Heart right ventricle (tissue), 16 donors: ENCODE measurements at regions not wholly inside any gene's neighbourhood (a gene's known extent, or its start where the extent isn't known, plus 50 kb on each side); places are given as distances from the start of the nearest gene placed in this dataset.
"Not testable (repeated sequence)": the region's sequence is repeated elsewhere in the genome, so short reads cannot be mapped to it uniquely, and the experiment has no call there.

Source experiments
- ATAC-seq, 8 donors: fragments of 200-7000 bp; cut with Tn5 transposase; one replicate each; pipeline ENCODE4 v1.9.1; 2020; ENCODE audit warnings: mild to moderate bottlenecking in 8 of 8, moderate library complexity in 8 of 8, moderate number of reproducible peaks in 1 of 8
- DNase-seq, 2 donors: peaks; one replicate each; pipeline ENCODE4 v3.0.0-alpha.2; 2020
- H3K27ac ChIP-seq, 10 donors: fragments of 200-600 bp; sonication (generic) in 2 of 10; one replicate each; pipeline versions ENCODE4 v1.5.0 to v1.8.0; 2020 to 2022; ENCODE audit warnings: mild to moderate bottlenecking in 3 of 10
- H3K27me3 ChIP-seq, 7 donors: fragments of 200-600 bp; one replicate each; pipeline ENCODE4 v1.8.0; 2021 to 2022; ENCODE audit warnings: mild to moderate bottlenecking in 2 of 7
- H3K36me3 ChIP-seq, 9 donors: fragments of 200-600 bp; sonication (generic) in 1 of 9; one replicate each; pipeline versions ENCODE4 v1.5.0 to v1.8.0; 2020 to 2022; ENCODE audit warnings: mild to moderate bottlenecking in 2 of 9
- H3K4me1 ChIP-seq, 9 donors: fragments of 200-600 bp; sonication (generic) in 1 of 9; one replicate each; pipeline versions ENCODE4 v1.5.0 to v1.8.0; 2020 to 2022; ENCODE audit warnings: mild to moderate bottlenecking in 4 of 9
- H3K4me3 ChIP-seq, 10 donors: fragments of 200-600 bp; sonication (generic) in 2 of 10; one replicate each; pipeline versions ENCODE4 v1.5.0 to v1.8.0; 2020 to 2022; ENCODE audit warnings: mild to moderate bottlenecking in 7 of 10, moderate library complexity in 2 of 10
- H3K9me3 ChIP-seq, 11 donors: fragments of 200-600 bp in 10 of 11; sonication (generic) in 2 of 11; one replicate each; pipeline versions ENCODE4 v1.5.0 to v1.8.0; 2013 to 2022; ENCODE audit warnings: mild to moderate bottlenecking in 2 of 11, control low read depth in 1 of 11, moderate library complexity in 1 of 11
- CTCF ChIP-seq, 9 donors: fragments of 200-600 bp; sonication (generic) in 2 of 9; IDR thresholded peaks; one replicate each; pipeline versions ENCODE4 v1.5.0 to v1.8.0; 2021 to 2022; ENCODE audit warnings: antibody characterized with exemption in 9 of 9, mild to moderate bottlenecking in 5 of 9, moderate library complexity in 1 of 9
- WGBS, 2 donors: extraction: QIAGEN DNeasy Blood & Tissue Kit; methylation state at CpG; one replicate each; pipeline ENCODE4 v1.1.7; 2013; ENCODE audit warnings: inconsistent platforms in 1 of 2; 5-methylcytosine and 5-hydroxymethylcytosine counted together
- intact Hi-C, 10 donors: fragments of 100-400 bp; cut with DNase I; formaldehyde crosslinking; loops; one replicate each; pipeline versions ENCODE4 v1.11.1 to v1.14.2; 2022
- donor health status: Arrhythmogenic right ventricular cardiomyopathy.
- donor health status: ischemic (EF 13 %, LVEDD 7.1; RV severe dilation, severe dysfunction).
- donor health status: healthy with polysubstance abuse.
- donor health status: DM: no; HTN: yes; CAD: no.
- donor health status: DM: no; HTN: no; CAD: no.
- donor health status: ischemic (EF 25% LVEDD 6.9; RV normal size, moderate dysfunction).
- donor health status: ischemic (EF 25% LVEDD 5.7; RV mildly dilated, moderate dysfunction).
- donor health status: healthy.
- donor health status: DM: yes; HTN: yes; CAD: no.
- donor health status: Ischemic cardiomyopathy.
- donor health status: ischemic (EF 35%, LVEDD 5.7; RV mildly dilated, moderate dysfunction).
- donor health status: nonischemic (EF 11% LVEDD 7.7; RV severe dilation, severe dysfunction).
- donor health status: DM: yes; HTN: yes; CAD: no.
- donor health status: PGD.
- donor health status: ischemic (EF 29% LVEDD 5.4; RV normal size, mild dysfunction).
- donor health status: nonischemic (EF 23%, LVEDD 6.1; RV moderate dilation, normal function).

DNA sequence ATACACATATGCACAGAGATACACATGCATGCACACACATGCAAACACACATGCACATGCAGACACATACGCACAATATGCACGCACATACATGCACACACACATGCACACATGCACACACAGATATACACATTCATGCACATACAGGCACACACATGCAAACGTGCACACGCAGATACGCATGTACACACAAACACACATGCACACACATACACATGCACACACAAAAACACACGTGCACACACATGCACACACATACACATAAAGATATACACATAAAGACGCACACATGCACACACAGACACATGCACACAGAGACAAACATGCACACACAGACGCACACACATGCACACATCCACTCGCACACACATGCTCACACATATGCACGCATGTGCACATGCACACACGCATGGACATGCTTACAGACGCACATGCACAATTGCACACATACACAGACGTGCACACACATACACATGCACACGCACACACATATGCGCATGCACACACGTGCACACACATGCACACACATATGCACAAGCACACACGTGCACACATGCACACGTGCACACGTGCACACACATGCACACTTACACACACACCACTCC is 145.2 kb downstream of the ADRA2C start:
- Histone ChIP-seq H3K27me3 (peaks cover 0 to 36% (median 7%) of the 10 kb centered on the region in 7 donors), H3K9me3 (no peaks in the 10 kb centered on the region), H3K27ac (no peak overlapping the region), H3K4me3 (no peak overlapping the region), H3K4me1 (no peaks in the 10 kb centered on the region), H3K36me3 (no peaks in the 10 kb centered on the region)
- 85 to 86% methylated on average over 19 of the region's 19 CpGs for WGBS, 2 donors
- intact Hi-C loops, result no loop called here
- no peak for TF ChIP-seq CTCF (IDR thresholded peaks at IDR 0.05)
- no peak for ATAC-seq
- no peak for DNase-seq

DNA sequence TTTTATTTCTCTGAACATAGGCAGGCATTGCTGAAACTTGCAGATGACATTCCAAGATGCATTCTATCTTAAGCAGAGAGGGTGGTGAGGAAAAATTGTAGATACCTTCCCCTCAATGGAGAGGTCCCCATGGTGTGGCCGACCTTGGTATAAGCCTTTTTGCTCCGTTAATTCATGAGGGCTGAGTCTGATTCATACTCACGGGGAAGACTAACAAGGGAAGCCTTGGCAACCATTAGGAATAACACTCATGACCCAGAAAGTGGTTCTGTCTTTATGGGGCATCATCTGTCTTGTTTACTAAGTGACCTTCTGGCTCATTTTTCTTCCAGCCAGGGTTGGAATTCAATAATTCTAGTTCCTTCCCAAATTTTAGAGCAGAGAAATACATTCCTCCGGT is 148.3 kb downstream of the ADRA2C start:
- H3K4me1 ChIP-seq, H3K9me3 ChIP-seq, ATAC-seq, H3K36me3 ChIP-seq, intact Hi-C loops, H3K4me3 ChIP-seq, DNase-seq, H3K27ac ChIP-seq: not testable (repeated sequence)
- H3K27me3 ChIP-seq, result peaks cover 0 to 11% (median 5%) of the 10 kb centered on the region in 7 donors
- WGBS, 2 donors, result 85 to 91% methylated on average over 4 of the region's 4 CpGs

DNA sequence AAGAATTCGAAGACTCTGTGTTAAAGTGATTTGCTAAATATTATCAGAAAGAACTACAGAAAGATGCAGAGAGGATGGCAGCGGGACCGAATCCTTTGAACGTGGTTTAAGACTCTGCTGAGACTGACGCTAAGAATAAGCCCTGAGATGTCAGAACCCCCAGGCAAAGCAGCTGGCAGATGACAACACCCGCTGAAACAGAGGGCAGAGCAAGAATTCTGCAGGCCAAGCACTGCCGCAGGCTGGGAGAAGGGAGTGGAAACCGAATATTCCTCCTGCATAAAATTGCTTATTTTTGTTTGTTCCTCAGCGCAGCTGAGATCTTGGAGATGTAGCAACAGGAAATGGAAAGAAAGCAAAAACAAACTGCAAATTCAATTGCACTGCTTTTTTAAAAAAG is 153.3 kb downstream of the ADRA2C start:
- WGBS, 2 donors, result 50 to 54% methylated on average over 9 of the region's 9 CpGs
- H3K9me3 ChIP-seq, intact Hi-C loops, H3K27me3 ChIP-seq, H3K27ac ChIP-seq, H3K4me3 ChIP-seq, H3K36me3 ChIP-seq, H3K4me1 ChIP-seq, DNase-seq, ATAC-seq: not testable (repeated sequence)

DNA sequence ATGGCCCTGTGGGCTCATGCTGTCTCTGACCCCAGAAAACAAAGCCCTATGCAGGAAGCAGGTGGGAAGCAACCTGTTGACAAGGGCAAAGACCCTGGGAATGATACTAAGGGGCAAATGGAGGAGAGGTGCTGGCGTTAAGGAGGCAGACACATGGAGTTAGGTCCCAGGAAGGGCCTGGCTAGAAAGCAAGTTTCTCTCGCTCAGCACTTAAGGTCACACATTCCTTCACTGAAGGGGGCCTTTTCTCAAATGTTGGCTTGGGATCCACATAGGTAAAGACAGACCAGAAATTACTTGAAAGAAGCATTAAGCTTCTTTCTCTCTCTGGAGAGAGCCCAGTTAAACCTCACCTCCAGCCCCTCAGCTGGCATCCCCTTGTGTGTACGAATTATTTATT is 155.7 kb downstream of the ADRA2C start:
- DNase-seq, H3K4me1 ChIP-seq, ATAC-seq, H3K36me3 ChIP-seq, H3K27ac ChIP-seq, intact Hi-C loops, H3K4me3 ChIP-seq, H3K9me3 ChIP-seq: not testable (repeated sequence)
- WGBS, 2 donors, result 72 to 83% methylated on average over 3 of the region's 3 CpGs
- peaks cover 0 to 13% (median 0%) of the 10 kb centered on the region in 7 donors for H3K27me3 ChIP-seq

DNA sequence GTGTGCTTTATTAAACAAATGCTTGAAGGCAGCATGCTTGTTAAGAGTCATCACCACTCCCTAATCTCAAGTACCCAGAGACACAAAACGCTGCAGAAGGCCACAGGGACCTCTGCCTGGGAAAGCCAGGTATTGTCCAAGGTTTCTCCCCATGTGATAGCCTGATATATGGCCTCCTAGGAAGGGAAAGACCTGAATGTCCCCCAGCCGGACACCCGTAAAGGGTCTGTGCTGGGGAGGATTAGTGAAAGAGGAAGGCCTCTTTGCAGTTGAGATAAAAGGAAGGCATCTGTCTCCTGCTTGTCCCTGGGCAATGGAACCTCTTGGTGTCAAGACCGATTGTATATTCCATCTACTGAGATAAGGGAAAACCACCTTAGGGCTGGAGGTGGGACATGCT is 159.7 kb downstream of the ADRA2C start:
- peaks cover 0 to 27% (median 6%) of the 10 kb centered on the region in 7 donors for H3K27me3 ChIP-seq

GRCh38 chr4:3926271-3926670 is 160.1 kb downstream of the ADRA2C start:
- ATAC-seq, H3K4me3 ChIP-seq, H3K27ac ChIP-seq, H3K9me3 ChIP-seq, H3K4me1 ChIP-seq, intact Hi-C loops, H3K36me3 ChIP-seq, DNase-seq: not testable (repeated sequence)
- 70 to 79% methylated on average over 10 of the region's 10 CpGs for WGBS, 2 donors
- H3K27me3 ChIP-seq, result peaks cover 0 to 27% (median 6%) of the 10 kb centered on the region in 7 donors

More for the DNA sequence above, 159.7 kb downstream of the ADRA2C start:
- intact Hi-C loops, ATAC-seq, H3K27ac ChIP-seq, H3K9me3 ChIP-seq, H3K36me3 ChIP-seq, H3K4me3 ChIP-seq, H3K4me1 ChIP-seq, DNase-seq: not testable (repeated sequence)
- WGBS, 2 donors, result 40 to 43% methylated on average over 4 of the region's 4 CpGs

GRCh38 chr4:3926969-3927755 is 161.0 kb downstream of the ADRA2C start:
- H3K4me3 ChIP-seq, H3K27ac ChIP-seq, H3K9me3 ChIP-seq, DNase-seq, intact Hi-C loops, ATAC-seq, H3K36me3 ChIP-seq, H3K4me1 ChIP-seq: not testable (repeated sequence)
- WGBS, 2 donors, result 65 to 67% methylated on average over 11 of the region's 11 CpGs
- H3K27me3 ChIP-seq, result peaks cover 0 to 27% (median 6%) of the 10 kb centered on the region in 7 donors

DNA sequence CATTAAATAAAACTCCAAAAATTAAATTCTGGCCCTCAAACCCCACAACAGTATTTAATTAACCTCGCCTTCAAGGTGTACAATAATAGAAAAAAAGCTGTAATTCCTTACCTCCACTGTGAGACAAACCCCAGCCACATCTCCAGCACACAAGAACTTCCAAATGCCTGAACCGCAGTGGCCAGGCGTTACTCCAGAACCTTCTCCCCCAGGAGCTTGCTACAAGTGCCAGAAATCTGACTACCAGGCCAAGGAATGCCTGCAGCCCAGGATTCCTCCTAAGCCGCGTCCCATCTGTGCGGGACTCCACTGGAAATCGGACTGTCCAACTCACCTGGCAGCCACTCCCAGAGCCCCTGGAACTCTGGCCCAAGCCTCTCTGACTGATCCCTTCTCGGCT is 163.2 kb downstream of the ADRA2C start:
- WGBS, 2 donors, result 79 to 82% methylated on average over 8 of the region's 8 CpGs
- H3K36me3 ChIP-seq, H3K4me3 ChIP-seq, DNase-seq, intact Hi-C loops, H3K9me3 ChIP-seq, ATAC-seq, H3K27ac ChIP-seq, H3K4me1 ChIP-seq: not testable (repeated sequence)
- H3K27me3 ChIP-seq, result peaks cover 0 to 27% (median 6%) of the 10 kb centered on the region in 7 donors

GRCh38 chr4:3932734-3933133 is 166.5 kb downstream of the ADRA2C start:
- H3K9me3 ChIP-seq, H3K27ac ChIP-seq, DNase-seq, H3K4me1 ChIP-seq, H3K4me3 ChIP-seq, ATAC-seq, intact Hi-C loops, H3K36me3 ChIP-seq: not testable (repeated sequence)
- peaks cover 0 to 20% (median 2%) of the 10 kb centered on the region in 7 donors for H3K27me3 ChIP-seq
- 82 to 88% methylated on average over 7 of the region's 8 CpGs for WGBS, 2 donors

DNA sequence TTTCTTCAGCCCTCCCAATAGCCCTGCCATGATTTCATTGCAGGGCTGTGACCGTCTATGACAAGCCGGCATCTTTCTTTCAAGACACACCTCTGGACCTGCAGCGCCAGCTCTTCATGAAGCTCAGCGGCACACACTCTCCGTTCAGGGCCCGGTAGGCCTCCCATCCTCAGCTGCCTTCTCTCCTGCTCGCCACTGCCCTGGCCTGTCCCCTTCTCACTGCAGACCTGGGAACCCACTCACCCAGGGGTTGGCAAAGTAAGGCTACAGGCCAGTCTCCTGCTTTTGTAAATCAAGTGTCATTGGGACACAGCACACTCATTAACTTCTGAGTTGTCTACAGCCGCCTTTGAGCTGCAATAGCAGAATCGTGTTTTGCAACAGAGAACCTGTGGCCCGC is 169.2 kb downstream of the ADRA2C start:
- H3K4me1 ChIP-seq, H3K9me3 ChIP-seq, ATAC-seq, intact Hi-C loops, H3K36me3 ChIP-seq, H3K27ac ChIP-seq, DNase-seq, H3K27me3 ChIP-seq, H3K4me3 ChIP-seq: not testable (repeated sequence)
- 94 to 95% methylated on average over 10 of the region's 10 CpGs for WGBS, 2 donors
